NCI-H1694 (cell line): ENCODE measurements at regions not wholly inside any gene's neighbourhood (a gene's known extent, or its start where the extent isn't known, plus 50 kb on each side); places are given as distances from the start of the nearest gene placed in this dataset.

ENCODE experiments used
- DNase-seq: peaks from one replicate; lab custom pipeline; 2025; lab: John Stamatoyannopoulos, UW

DNA sequence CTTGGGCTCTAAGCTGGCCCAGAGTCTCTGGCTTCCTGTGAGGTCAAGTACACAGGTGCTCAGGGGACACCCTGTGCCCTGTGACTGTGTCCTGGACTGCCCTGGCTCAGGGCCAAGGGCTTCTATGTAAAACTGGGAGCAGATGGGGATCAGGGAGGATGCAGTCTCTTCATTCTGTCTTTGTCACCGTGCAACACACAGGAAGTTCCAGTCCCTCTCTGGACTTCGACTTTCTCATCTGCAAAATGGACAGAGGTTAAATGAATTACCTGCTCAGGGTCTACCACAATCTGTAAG, 61.9 kb upstream of the TLE3 start:
- no peak for DNase-seq

DNA sequence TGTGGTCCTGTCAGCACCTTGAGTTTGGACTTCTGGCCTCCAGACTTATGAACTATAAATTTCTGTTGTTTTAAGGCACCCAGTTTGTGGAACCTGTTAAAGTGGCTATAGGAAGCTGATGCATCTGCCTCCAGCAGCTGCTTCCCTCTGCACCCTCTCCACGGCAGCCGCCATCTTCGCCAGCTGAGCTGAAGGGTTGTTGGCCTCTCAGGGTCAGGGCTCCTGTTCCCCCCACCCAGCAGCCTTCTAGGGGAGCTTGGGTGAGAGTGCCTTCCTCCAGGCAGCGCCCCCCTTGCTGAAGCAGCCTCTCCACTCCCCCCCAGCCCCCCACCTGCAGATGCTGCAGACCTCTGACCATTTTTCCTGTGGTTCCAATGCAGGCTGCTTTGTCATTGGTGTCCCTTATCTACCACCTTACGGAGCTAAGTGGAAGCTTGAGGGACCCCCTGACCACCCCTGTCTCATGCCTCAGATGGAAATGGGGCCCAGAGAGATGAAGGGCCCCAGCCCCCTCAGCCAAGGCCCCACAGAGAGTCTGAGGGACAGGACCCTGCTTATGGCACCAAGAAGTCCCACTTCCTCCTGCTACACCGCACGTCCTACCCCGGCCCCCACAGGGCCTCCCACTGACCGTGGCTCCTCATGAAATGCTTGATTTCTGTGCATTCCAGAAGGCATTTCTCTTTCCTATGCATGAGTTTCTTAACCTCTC, 61.4 kb upstream of the TLE3 start:
- no peak for DNase-seq

DNA sequence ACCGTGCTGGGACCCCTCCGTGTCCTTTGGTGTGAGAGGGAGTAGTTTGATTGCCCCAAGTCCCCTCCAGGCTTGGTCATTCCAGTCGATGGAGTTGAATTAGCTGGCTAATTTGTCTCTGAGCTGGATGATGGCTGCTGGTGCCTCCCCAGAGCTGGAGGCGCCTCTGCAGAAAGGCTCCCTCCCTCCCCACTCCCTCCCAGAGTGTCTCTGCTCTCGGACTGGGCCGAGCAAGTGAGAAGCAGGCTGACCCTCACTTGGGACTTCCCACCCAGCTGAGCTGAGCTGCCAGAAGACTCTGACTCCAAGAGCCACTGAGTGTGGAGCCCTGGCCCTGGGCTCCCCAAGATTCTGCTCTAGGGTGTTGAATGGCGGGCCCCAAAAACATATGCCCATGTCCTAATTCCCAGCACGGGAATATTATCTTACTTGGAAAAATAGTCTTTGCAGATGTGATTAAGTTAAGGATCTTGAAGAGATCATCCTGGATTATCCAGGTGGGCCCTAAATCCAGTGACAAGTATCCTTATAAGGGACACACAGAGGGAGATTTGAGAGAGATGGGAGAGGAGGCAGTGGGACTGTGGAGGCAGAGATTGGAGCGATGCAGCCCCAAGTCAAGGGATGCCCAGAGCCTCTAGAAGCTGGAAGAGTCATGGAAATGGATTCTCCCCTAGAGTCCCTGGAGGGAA, 60.7 kb upstream of the TLE3 start:
- DNase-seq, result no peak

DNA sequence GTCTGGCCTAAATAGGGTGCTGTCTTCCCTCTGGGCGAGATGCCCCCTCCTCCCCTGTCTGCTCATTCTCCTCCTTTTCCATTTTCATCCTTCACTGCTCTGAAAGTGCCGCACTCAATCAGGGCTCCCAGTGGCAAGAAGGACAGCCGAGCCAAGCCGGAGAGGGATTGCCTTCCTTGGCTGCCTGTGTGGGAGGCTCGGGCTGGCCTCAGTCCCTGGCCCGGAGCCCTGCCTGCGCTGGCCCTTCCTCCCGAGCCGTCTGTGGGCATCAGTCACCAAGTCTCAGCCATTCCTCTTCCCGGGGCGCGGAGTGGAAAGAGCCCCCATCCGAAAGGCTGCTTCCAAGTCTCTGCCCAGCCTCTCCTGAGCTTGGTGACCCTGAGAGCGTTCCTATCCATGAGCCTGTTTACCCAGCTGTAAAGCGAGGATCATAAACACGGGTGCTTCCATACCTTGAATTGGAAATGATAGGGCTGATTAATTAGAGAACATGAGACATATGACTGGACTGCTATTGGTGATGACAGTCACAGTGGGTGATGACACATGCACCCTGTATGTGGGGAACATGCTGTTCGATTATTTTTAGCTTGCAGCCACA, 59.1 kb upstream of the TLE3 start:
- no peak for DNase-seq

DNA sequence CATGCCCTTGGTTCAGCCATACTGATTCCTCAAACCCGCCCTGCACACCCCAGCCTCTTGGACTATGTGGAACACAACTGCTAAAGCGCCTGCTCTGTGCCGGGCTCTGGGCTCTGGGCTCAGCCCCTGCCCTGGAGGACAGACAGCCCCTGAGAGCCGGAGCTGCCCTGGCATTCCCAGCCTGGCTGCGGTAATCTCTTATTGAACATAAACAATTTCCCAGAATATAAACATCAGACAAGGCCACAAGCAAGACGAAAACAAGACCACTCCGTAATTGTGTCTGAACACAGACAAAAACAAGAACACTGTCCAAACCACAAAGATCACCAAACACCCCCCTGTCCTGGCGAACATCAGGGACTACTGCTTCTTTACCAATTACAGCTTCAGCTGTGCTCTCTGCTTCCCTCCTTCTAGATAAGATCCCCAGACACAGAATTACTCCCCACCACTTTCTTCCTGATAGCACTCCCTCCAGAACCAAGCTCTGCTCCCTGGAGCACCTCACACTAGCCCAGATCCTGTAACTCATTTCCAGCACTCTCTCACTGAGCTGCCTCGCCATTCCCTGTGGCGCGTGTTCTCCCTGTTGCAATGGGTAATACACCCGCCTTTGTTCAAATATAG, 57.1 kb upstream of the TLE3 start:
- no peak for DNase-seq

DNA sequence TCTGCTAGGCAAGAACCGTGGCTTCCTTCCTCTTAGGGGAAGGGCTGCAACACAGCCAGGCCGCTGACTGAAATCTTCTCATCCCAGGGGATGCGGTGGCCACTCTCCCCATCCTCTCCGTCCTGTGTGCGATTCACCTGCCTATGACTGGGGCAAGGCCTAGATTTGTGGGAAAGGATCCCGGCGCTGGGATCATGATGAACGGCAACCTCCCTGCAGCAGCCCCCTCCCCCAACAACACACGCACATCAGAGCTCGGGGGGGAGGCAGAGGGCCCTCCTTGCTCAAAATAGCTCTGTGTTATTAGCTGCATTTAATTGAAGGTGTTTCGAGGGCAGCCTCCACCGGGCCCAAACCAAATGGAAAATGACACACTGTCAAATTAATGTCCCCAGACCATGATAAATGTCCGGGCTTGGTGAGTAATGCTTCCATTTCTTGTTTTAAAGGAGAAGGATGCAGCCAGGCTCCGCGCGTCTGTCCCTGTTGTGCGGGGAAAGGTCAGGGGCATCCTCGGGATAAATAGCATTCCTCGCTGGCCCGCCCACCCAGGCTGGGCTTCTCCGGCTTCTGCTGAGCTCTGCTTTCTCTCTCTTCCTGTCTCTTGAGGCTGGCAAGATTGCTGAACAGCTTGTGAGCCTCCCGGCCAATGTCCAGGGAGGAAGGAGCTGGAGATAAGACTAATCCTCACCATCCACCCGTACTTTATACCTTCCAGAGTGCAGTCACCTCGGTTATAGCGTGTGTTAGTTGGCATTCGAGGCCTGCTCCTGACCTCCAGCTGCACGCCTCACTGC, 56.4 kb upstream of the TLE3 start:
- DNase-seq, result no peak

DNA sequence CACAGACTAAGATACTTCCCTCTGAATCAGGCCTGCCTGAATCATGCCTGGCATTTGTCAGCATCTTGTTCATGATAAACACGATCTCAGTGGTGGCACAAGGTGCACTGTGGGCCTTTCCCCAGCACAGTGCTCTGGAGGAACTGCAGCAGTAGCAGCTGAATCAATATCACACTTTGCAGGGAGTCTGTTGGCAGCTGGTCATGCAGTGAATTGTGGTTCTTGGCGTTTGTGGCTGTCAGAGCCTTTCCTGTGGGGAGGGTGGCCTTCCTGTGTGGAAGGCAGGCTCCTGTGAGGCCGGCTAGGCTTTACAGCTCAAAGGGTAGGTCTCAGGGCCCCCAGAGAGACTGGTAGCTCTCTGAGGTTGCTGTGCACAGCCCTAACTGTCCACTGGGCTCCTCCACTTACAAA, 54.4 kb upstream of the TLE3 start:
- no peak for DNase-seq

DNA sequence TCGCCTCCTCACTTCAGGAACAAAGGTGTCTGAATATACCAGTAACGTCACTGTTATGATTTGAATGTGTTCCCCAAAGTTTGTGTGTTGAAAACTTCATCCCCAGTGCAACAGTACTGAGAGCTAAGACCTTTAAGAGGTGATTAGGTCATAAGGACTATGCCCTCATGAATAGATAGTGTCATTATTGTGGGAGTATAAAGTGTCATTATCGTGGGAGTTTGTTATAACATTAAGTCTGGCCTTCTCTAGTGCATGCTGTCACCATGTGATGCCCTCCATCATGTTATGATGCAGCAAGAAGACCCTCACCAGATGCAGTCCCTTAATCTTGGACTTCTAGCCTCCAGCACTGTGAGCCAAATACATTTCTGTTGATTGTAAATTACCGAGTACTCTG, 53.7 kb upstream of the TLE3 start:
- no peak for DNase-seq

DNA sequence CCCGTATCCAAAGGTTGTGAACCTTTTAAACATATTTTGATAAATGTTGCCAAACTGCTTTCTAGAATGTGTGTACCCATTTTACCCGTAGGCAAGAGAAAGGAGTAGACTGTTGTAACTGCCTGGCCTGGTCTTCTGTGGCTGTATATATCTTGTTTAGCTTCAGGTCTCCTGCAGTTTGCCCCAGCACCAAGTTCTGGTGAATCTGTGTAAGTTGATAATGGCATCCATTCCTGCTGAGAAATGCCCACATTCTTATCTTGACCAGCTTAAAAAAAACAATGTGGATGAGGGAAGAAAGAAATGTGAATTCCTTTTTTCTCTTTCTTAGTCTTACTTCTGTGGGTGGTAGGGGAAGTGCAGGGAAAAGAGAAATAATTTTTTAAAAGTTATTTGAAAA, 53.3 kb upstream of the TLE3 start:
- no peak for DNase-seq

DNA sequence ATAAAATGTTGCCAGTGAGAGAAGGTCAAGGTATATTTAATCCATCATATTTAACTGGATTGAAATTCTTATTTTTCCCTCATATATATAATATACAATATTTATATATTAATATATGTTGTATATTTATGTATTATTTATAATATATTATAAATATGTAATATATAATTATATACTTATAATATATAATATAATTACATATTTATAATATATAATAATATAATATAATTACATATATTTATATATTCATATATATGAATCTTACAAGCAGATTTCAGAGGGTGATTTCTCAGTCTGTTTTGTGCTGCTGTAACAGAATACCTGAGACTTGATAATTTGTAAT, 52.7 kb upstream of the TLE3 start:
- DNase-seq, result no peak

DNA sequence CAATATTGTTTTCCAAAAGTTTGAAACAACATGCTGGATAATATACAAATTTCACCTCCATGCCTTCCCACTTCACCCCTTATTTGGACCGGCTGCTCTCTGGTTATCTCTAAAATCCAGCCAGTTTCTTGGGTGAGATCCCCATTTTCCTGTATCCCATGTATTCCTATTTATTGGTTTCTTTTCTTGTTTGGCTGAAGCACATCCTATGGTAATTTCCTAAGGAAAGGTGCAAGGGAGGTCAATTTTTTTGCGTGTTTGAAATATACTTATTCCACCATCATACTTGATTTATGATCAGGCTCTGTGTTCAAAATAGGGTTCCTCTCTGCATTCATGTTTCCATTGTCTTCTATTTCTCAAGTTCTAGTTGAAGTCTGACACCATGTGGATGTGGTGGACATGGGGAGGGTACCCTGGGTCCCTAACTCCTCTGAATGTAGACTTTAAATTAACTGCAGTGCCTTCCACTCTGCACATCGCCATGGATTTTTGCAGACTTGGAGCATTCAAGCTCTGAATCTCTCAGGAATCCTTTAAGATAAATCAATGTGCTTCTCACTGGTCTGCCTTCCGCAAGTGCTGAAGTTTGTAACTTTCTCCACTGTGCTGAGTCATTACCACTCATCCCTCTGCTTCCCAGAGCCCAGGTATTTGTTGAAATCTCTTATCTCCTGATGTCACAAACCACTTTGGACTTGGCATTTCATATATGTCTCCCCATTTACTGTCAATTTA, 52.1 kb upstream of the TLE3 start:
- DNase-seq, result no peak

DNA sequence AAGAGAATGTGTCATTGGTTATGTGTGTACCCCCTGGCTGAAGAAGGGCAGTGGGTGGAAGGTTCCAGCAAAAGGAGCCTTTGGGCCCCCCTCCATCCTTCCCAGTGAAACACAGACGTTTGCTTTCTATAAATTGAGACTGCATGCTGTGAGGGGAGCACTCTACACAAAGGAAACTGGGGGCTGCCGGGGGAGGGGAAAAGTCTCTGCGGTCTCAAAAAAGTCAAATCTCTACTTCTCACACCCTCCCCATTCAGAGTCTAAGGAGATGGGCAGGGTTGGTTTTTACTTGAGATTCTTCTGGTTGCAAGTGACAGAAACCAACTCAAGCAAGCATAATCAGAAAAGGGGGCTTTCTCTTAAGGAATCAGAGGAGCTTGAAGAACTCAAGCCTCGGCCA, 50.1 kb upstream of the TLE3 start:
- DNase-seq, result no peak
